CD4-positive, alpha-beta T cell (primary cell): ENCODE measurements at regions not wholly inside any gene's neighbourhood (a gene's known extent, or its start where the extent isn't known, plus 50 kb on each side); places are given as distances from the start of the nearest gene placed in this dataset.

Source experiments
- ATAC-seq: fragments of 200-7000 bp; cut with Tn5 transposase; one replicate; pipeline ENCODE4 v1.10.0; 2022; ENCODE audit warnings: mild to moderate bottlenecking; ENCODE audit not compliant: poor library complexity
- CTCF ChIA-PET: fragments of 350-600 bp; sonication (Branson Sonifier 250); formaldehyde crosslinking; loops from one replicate; lab custom pipeline; 2021; ENCODE audit warnings: antibody characterized with exemption, inconsistent platforms; lab: Charles Lee
- POLR2A ChIA-PET: fragments of 350-600 bp; sonication (Branson Sonifier 250); formaldehyde crosslinking; loops from one replicate; lab custom pipeline; 2021; ENCODE audit warnings: antibody characterized with exemption, inconsistent platforms; lab: Charles Lee
- DNase-seq, 14 experiments: peaks; one replicate each; pipeline ENCODE4 v3.0.0-alpha.2; 2013 to 2020; ENCODE audit warnings: mixed read lengths in 2 of 14
- H3K27ac ChIP-seq, 2 donors: one replicate each; pipeline versions ENCODE4 v1.5.1 to v1.7.0; 2013; ENCODE audit warnings: low read length in 2 of 2, low read depth in 1 of 2, mild to moderate bottlenecking in 1 of 2
- H3K27me3 ChIP-seq, 2 experiments: 1 replicate in 1 of 2; 2 replicates in 1 of 2; pipeline versions ENCODE4 v1.6.1 to v1.7.0; 2013; ENCODE audit warnings: low read length in 2 of 2, control low read depth in 1 of 2, mild to moderate bottlenecking in 1 of 2, moderate library complexity in 1 of 2; ENCODE audit not compliant: insufficient read depth in 2 of 2, control insufficient read depth in 1 of 2
- H3K36me3 ChIP-seq: one replicate; pipeline ENCODE4 v1.6.1; 2013; ENCODE audit warnings: low read length, control low read depth; ENCODE audit not compliant: insufficient read depth
- H3K4me1 ChIP-seq: one replicate; pipeline ENCODE4 v1.6.1; 2013; ENCODE audit warnings: low read length, control low read depth; ENCODE audit not compliant: insufficient read depth
- H3K4me3 ChIP-seq: one replicate; pipeline ENCODE4 v1.5.1; 2013; ENCODE audit warnings: mild to moderate bottlenecking, low read length, moderate library complexity
- H3K9me3 ChIP-seq, 2 experiments: 1 replicate in 1 of 2; 2 replicates in 1 of 2; pipeline versions ENCODE4 v1.6.1 to v1.7.0; 2013; ENCODE audit warnings: low read length in 2 of 2, mild to moderate bottlenecking in 2 of 2, control low read depth in 1 of 2, moderate library complexity in 1 of 2; ENCODE audit not compliant: control insufficient read depth in 1 of 2, insufficient read depth in 1 of 2
- H3K27ac Mint-ChIP-seq: one replicate; pipeline ENCODE4 v1.8.0; 2020; ENCODE audit warnings: mixed read lengths
- H3K27me3 Mint-ChIP-seq: one replicate; pipeline ENCODE4 v1.8.0; 2021; ENCODE audit warnings: mixed read lengths
- H3K36me3 Mint-ChIP-seq: one replicate; pipeline ENCODE4 v1.8.0; 2021; ENCODE audit warnings: low read depth, mixed read lengths
- H3K4me1 Mint-ChIP-seq: one replicate; pipeline ENCODE4 v1.8.0; 2021; ENCODE audit warnings: low read depth, mixed read lengths
- H3K4me3 Mint-ChIP-seq: one replicate; pipeline ENCODE4 v1.8.0; 2020; ENCODE audit warnings: mild to moderate bottlenecking, mixed read lengths
- H3K9me3 Mint-ChIP-seq: one replicate; pipeline ENCODE4 v1.8.0; 2020; ENCODE audit warnings: mixed read lengths
- intact Hi-C, 2 experiments: fragments of 100-400 bp; cut with DNase I in 1 of 2; cut with micrococcal nuclease in 1 of 2; formaldehyde crosslinking; loops; one replicate each; pipeline versions ENCODE4 v1.15.1 to v1.9.0; 2023 to 2025; cut with DNase I, micrococcal nuclease
- TF ChIP-seq, protein P1 (sequence below): fragments of 200-600 bp; IDR thresholded peaks from one replicate; pipeline ENCODE4 v1.8.0; 2022; ENCODE audit warnings: antibody characterized with exemption, mild to moderate bottlenecking

DNA sequence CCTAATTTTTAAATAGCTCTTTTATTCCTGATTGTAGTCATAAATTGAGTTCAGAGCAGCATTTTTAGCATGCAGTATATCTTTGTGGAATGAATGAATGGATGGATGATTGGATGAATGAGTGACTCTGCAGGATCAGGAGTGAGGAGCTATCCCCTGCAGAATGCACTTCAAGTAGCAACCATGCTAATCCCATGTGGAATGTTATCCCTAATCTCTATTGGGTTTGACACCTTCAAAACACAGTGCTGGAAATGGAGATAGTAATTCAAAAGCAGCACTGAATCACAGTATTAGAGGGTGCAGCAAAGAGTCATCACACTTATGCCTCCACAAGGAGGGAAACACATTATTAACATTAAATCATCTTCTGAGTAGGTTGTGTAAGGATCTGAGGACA, 501.9 kb downstream of the SHISA9 start:
- no peaks in the 10 kb centered on the region for H3K27me3 Mint-ChIP-seq
- intact Hi-C loops: no loop called here
- ATAC-seq: no peak
- no peaks in the 10 kb centered on the region for H3K36me3 Mint-ChIP-seq
- H3K4me1 ChIP-seq: no peaks in the 10 kb centered on the region
- no peaks in the 10 kb centered on the region for H3K36me3 ChIP-seq
- no peaks in the 10 kb centered on the region for H3K4me1 Mint-ChIP-seq
- H3K9me3 Mint-ChIP-seq: peaks cover 5% of the 10 kb centered on the region
- TF ChIP-seq, protein P1, sequence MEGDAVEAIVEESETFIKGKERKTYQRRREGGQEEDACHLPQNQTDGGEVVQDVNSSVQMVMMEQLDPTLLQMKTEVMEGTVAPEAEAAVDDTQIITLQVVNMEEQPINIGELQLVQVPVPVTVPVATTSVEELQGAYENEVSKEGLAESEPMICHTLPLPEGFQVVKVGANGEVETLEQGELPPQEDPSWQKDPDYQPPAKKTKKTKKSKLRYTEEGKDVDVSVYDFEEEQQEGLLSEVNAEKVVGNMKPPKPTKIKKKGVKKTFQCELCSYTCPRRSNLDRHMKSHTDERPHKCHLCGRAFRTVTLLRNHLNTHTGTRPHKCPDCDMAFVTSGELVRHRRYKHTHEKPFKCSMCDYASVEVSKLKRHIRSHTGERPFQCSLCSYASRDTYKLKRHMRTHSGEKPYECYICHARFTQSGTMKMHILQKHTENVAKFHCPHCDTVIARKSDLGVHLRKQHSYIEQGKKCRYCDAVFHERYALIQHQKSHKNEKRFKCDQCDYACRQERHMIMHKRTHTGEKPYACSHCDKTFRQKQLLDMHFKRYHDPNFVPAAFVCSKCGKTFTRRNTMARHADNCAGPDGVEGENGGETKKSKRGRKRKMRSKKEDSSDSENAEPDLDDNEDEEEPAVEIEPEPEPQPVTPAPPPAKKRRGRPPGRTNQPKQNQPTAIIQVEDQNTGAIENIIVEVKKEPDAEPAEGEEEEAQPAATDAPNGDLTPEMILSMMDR: no peak
- CTCF ChIA-PET: no interaction called here
- POLR2A ChIA-PET: no interaction called here
- H3K27ac ChIP-seq: no peak overlapping the region
- no peak for DNase-seq
- peaks cover 0 to 11% of the 10 kb centered on the region in 2 experiments for H3K9me3 ChIP-seq
- H3K4me3 Mint-ChIP-seq: no peak overlapping the region
- H3K27me3 ChIP-seq: no peaks in the 10 kb centered on the region
- H3K4me3 ChIP-seq: no peak overlapping the region
- H3K27ac Mint-ChIP-seq: no peak overlapping the region

DNA sequence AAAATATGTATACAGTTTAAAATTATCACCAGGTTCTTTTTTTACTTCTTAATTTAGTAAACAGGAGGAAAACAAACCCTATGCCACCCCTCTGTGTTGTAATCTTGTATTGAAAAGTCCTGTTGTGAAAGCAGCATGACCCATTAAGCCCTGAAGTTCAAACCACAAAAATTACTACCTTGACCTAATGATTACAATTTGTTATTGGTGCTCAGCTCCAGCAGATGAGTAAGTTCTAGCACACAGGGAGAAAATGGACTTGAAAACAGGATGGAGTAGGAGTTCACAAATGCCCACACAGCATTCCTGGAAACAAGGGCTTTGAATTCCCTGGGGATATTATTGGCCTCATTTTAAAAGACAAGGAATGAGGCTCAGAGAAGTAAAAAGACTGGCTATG, 505.8 kb upstream of the ERCC4 start:
- H3K9me3 Mint-ChIP-seq: peaks cover 2% of the 10 kb centered on the region
- no peaks in the 10 kb centered on the region for H3K36me3 Mint-ChIP-seq
- no peaks in the 10 kb centered on the region for H3K27me3 ChIP-seq
- H3K27ac Mint-ChIP-seq: no peak overlapping the region
- no peaks in the 10 kb centered on the region for H3K27me3 Mint-ChIP-seq
- TF ChIP-seq, protein P1: no peak
- no peak for ATAC-seq
- H3K4me1 Mint-ChIP-seq: no peaks in the 10 kb centered on the region
- no peak overlapping the region for H3K4me3 Mint-ChIP-seq
- H3K36me3 ChIP-seq: no peaks in the 10 kb centered on the region
- POLR2A ChIA-PET: no interaction called here
- peaks cover 0 to 8% of the 10 kb centered on the region in 2 experiments for H3K9me3 ChIP-seq
- H3K4me1 ChIP-seq: no peaks in the 10 kb centered on the region
- DNase-seq: no peak
- H3K4me3 ChIP-seq: no peak overlapping the region
- no peak overlapping the region for H3K27ac ChIP-seq
- intact Hi-C loops: no loop called here
- CTCF ChIA-PET: no interaction called here

DNA sequence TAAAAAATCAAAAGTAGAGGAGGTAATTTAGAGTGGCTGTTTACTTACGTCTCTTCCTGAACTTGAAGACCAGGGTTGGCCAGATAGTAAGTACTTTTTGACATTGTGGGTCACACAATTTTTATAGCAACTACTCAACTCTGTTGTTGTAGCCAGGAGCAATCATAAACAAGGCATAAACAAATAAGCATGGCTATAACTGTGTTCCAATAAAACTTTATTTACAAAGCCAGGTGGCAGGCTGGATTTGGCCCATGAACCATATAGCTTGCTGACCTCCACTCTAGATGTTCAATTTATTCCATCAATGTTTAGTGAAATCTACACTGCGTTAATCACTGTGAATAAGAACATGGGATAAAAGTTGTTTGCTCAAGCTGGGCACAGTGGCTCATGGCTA, 500.4 kb upstream of the ERCC4 start:
- ChIA-PET POLR2A (no interaction called here), CTCF (interaction anchor here (1.1 kb wide), 1 partner anchor 17 kb away, joined by 3 read pairs; no protein-coding TSS in a partner anchor)
- Mint-ChIP-seq H3K27ac (no peak overlapping the region), H3K27me3 (peaks cover 4% of the 10 kb centered on the region), H3K36me3 (no peaks in the 10 kb centered on the region), H3K9me3 (peaks cover 2% of the 10 kb centered on the region), H3K4me3 (no peak overlapping the region), H3K4me1 (no peaks in the 10 kb centered on the region)
- intact Hi-C loops: no loop called here
- H3K27ac ChIP-seq: no peak overlapping the region
- no peaks in the 10 kb centered on the region for H3K27me3 ChIP-seq
- H3K4me3 ChIP-seq: no peak overlapping the region
- ATAC-seq (no peak), DNase-seq (no peak)
- H3K4me1 ChIP-seq: no peaks in the 10 kb centered on the region
- no peaks in the 10 kb centered on the region for H3K36me3 ChIP-seq
- TF ChIP-seq, protein P1: no peak
- H3K9me3 ChIP-seq: peaks cover 0 to 2% of the 10 kb centered on the region in 2 experiments
